GM12872 (cell line): ENCODE measurements at regions not wholly inside any gene's neighbourhood (a gene's known extent, or its start where the extent isn't known, plus 50 kb on each side); places are given as distances from the start of the nearest gene placed in this dataset.

Experiments
- TF ChIP-seq, protein P1 (sequence below): IDR thresholded peaks from 3 replicates; pipeline ENCODE4 v1.5.1; 2011; ENCODE audit warnings: low read depth, mild to moderate bottlenecking, low read length, moderate library complexity; ENCODE audit not compliant: insufficient read depth

DNA sequence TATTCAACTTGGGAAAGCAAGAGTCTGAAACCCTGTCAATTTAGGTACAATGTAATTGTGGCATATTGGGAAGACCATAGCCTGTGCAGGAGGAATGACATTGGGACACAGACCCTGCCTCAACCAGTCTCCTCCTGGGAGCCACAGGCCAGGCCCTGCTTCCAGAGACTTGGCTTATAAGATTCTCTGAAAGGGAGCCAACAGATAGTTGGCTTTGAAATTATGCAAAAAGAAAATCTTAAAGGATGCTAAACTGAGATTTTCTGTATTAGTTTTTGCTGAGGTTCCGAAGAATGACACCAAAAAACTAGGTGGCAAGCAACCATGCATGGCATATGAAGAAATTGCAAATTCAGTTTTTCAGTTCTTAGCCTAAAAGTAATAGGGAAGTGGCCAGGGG lies 76.4 kb upstream of the CYRIA start:
- TF ChIP-seq, protein P1, sequence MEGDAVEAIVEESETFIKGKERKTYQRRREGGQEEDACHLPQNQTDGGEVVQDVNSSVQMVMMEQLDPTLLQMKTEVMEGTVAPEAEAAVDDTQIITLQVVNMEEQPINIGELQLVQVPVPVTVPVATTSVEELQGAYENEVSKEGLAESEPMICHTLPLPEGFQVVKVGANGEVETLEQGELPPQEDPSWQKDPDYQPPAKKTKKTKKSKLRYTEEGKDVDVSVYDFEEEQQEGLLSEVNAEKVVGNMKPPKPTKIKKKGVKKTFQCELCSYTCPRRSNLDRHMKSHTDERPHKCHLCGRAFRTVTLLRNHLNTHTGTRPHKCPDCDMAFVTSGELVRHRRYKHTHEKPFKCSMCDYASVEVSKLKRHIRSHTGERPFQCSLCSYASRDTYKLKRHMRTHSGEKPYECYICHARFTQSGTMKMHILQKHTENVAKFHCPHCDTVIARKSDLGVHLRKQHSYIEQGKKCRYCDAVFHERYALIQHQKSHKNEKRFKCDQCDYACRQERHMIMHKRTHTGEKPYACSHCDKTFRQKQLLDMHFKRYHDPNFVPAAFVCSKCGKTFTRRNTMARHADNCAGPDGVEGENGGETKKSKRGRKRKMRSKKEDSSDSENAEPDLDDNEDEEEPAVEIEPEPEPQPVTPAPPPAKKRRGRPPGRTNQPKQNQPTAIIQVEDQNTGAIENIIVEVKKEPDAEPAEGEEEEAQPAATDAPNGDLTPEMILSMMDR = no peak

DNA sequence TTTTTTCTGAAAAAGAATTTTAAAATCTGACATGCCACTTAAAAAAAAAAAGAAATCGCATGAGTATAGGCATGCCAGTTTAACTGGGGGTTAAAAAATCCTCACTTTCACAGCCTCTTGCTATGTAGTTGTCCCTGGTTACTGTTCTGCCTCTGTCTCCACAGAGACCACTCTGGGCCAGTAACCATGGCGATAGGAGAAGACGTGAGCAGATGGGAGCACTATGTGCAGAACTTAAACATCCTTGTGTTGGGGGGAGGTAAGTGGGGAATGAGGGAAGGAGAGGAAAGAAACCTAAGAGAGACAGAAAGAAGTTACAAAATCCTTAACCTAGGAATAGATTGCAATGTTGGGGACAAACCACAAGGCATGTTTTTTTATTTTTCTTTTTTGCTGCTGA lies 75.9 kb upstream of the CYRIA start:
- TF ChIP-seq, protein P1 = no peak

- TF ChIP-seq, protein P1 = no peak
These were observed 74.3 kb upstream of the CYRIA start for GRCh38 chr2:16739778-16740581.

DNA sequence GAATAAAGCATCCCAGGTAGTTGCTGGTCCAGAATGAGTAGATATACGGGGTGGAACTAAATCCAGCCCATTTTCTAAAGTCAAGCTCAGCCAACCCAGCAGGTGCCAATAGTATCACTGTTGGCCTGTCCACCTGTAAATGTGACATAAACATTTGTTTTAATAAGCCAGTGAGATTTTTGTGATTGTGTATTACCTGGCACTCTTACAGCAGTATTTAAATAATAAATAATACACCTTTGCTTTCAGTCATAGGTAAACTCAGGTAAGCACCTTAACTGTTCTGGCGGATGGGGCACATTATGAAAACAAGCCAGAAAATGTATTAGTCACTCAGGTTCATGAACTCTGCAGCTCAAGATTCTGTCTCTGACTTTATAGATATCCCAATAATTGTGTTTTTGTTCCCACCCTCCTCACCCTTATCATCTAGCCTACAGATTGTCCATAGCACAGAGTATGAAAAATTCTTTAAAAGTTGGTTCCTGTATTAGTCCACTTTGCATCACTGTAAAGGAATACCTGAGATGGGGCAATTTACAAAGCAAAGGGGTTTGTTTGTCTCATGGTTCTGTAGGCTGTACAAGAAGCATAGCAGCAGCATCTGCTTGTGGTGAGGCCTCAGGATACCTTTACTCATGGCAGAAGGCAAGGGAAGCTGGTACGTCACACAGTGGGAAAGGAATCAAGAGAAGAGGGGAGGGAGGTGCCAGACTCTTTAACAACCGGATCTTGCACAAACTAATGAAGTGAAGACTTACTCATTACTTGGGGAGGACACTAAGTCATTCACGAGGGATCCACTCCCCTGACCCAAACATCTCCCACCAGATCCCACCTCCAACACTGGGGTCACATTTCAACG lies 73.0 kb upstream of the CYRIA start:
- TF ChIP-seq, protein P1 = no peak

GRCh38 chr2:16737812-16738211 lies 72.2 kb upstream of the CYRIA start:
- TF ChIP-seq, protein P1 = no peak

- TF ChIP-seq, protein P1 = no peak
These were observed 71.0 kb upstream of the CYRIA start for GRCh38 chr2:16736633-16737032.

GRCh38 chr2:16729335-16729734 lies 63.7 kb upstream of the CYRIA start:
- TF ChIP-seq, protein P1 = no peak
